WTC11 (cell line): ENCODE measurements at regions not wholly inside any gene's neighbourhood (a gene's known extent, or its start where the extent isn't known, plus 50 kb on each side); places are given as distances from the start of the nearest gene placed in this dataset.

Experiments used
- ATAC-seq: fragments of 200-7000 bp; cut with Tn5 transposase; 2 replicates; pipeline ENCODE4 v1.10.0; 2021; ENCODE audit warnings: mild to moderate bottlenecking, moderate library complexity
- CTCF ChIA-PET: fragments of 300-600 bp; sonication (Branson Sonifier 250); formaldehyde crosslinking; loops from one replicate; lab custom pipeline; 2021; ENCODE audit warnings: antibody characterized with exemption; lab: Charles Lee
- POLR2A ChIA-PET: fragments of 350-600 bp; sonication (Branson Sonifier 250); formaldehyde crosslinking; loops from one replicate; lab custom pipeline; 2021; ENCODE audit warnings: antibody characterized with exemption; lab: Charles Lee
- DNase-seq: peaks from one replicate; pipeline ENCODE4 v3.0.0; 2021; ENCODE audit warnings: low spot score
- H3K27ac Mint-ChIP-seq: 2 replicates; pipeline ENCODE4 v1.8.0; 2021; ENCODE audit warnings: mixed read lengths
- H3K27me3 Mint-ChIP-seq: 2 replicates; pipeline ENCODE4 v1.8.0; 2021; ENCODE audit warnings: low read depth, mild to moderate bottlenecking, moderate library complexity, mixed read lengths
- H3K36me3 Mint-ChIP-seq: 2 replicates; pipeline ENCODE4 v1.8.0; 2021; ENCODE audit warnings: mixed read lengths
- H3K4me1 Mint-ChIP-seq: 2 replicates; pipeline ENCODE4 v1.8.0; 2022; ENCODE audit warnings: mixed read lengths
- H3K4me3 Mint-ChIP-seq: 2 replicates; pipeline ENCODE4 v1.8.0; 2021; ENCODE audit warnings: mild to moderate bottlenecking, moderate library complexity, mixed read lengths
- H3K9me3 Mint-ChIP-seq: 2 replicates; pipeline ENCODE4 v1.8.0; 2021; ENCODE audit warnings: mixed read lengths
- ELF4 ChIP-seq: sonication (generic); formaldehyde crosslinking; IDR thresholded peaks from 2 replicates; pipeline ENCODE4 v1.8.1; 2022; ENCODE audit warnings: low read depth, mild to moderate bottlenecking, moderate library complexity, missing genetic modification reagents
- GRHL2 ChIP-seq: fragments of 250-450 bp; sonication (Bioruptor Pico); IDR thresholded peaks from 2 replicates; pipeline ENCODE4 v1.8.0; 2022; ENCODE audit warnings: mild to moderate bottlenecking, moderate library complexity; ENCODE audit not compliant: insufficient replicate concordance, severe bottlenecking
- GTF2I ChIP-seq: fragments of 250-450 bp; sonication (Bioruptor Pico); conservative IDR thresholded peaks from 2 replicates; pipeline ENCODE4 v1.4.0; 2021; ENCODE audit warnings: mild to moderate bottlenecking
- JAZF1 ChIP-seq: fragments of 250-450 bp; sonication (Bioruptor Pico); IDR thresholded peaks from 2 replicates; pipeline ENCODE4 v1.9.0; 2021; ENCODE audit warnings: moderate library complexity, mild to moderate bottlenecking, inconsistent platforms
- KAT7 ChIP-seq: sonication (generic); formaldehyde crosslinking; IDR thresholded peaks from 2 replicates; pipeline ENCODE4 v1.8.1; 2023; ENCODE audit warnings: missing genetic modification reagents, mild to moderate bottlenecking, borderline replicate concordance
- NFYB ChIP-seq: sonication (generic); formaldehyde crosslinking; conservative IDR thresholded peaks from 2 replicates; pipeline ENCODE4 v1.8.0; 2022; ENCODE audit warnings: low read depth, missing genetic modification reagents
- PRRX2 ChIP-seq: fragments of 250-450 bp; sonication (Bioruptor Pico); IDR thresholded peaks from 2 replicates; pipeline ENCODE4 v1.8.0; 2021; ENCODE audit warnings: mild to moderate bottlenecking
- RELA ChIP-seq: sonication (generic); formaldehyde crosslinking; IDR thresholded peaks from 2 replicates; pipeline ENCODE4 v1.8.1; 2022; ENCODE audit warnings: missing genetic modification reagents, mild to moderate bottlenecking, borderline replicate concordance
- SMAD4 ChIP-seq: sonication (generic); formaldehyde crosslinking; IDR thresholded peaks from 2 replicates; pipeline ENCODE4 v1.8.0; 2022; ENCODE audit warnings: mild to moderate bottlenecking, missing genetic modification reagents
- SP1 ChIP-seq: sonication (generic); formaldehyde crosslinking; conservative IDR thresholded peaks from 2 replicates; pipeline ENCODE4 v1.8.1; 2022; ENCODE audit warnings: missing genetic modification reagents
- ZBTB21 ChIP-seq: sonication (generic); formaldehyde crosslinking; IDR thresholded peaks from 2 replicates; pipeline ENCODE4 v1.8.1; 2023; ENCODE audit warnings: mild to moderate bottlenecking, missing genetic modification reagents, borderline replicate concordance
- ZNF232 ChIP-seq: sonication (generic); formaldehyde crosslinking; IDR thresholded peaks from 2 replicates; pipeline ENCODE4 v1.8.0; 2022; ENCODE audit warnings: mild to moderate bottlenecking, missing genetic modification reagents
- TF ChIP-seq, protein P1 (sequence below): fragments of 250-450 bp; sonication (Bioruptor Pico); IDR thresholded peaks from 2 replicates; pipeline ENCODE4 v2.1.2; 2022; ENCODE audit warnings: mild to moderate bottlenecking, moderate library complexity
- TF ChIP-seq, protein P2 (sequence below): sonication (generic); formaldehyde crosslinking; IDR thresholded peaks from 2 replicates; pipeline ENCODE4 v1.8.1; 2023; ENCODE audit warnings: mild to moderate bottlenecking, missing genetic modification reagents
- TF ChIP-seq, protein P3 (sequence below): fragments of 200-600 bp; IDR thresholded peaks from 2 replicates; pipeline ENCODE4 v1.8.0; 2022; ENCODE audit warnings: antibody characterized with exemption
- TF ChIP-seq, protein P4 (sequence below): sonication (generic); formaldehyde crosslinking; conservative IDR thresholded peaks from 2 replicates; pipeline ENCODE4 v1.8.1; 2022; ENCODE audit warnings: mild to moderate bottlenecking, missing genetic modification reagents
- TF ChIP-seq, protein P5 (sequence below): sonication (generic); formaldehyde crosslinking; IDR thresholded peaks from 2 replicates; pipeline ENCODE4 v1.8.0; 2022; ENCODE audit warnings: mild to moderate bottlenecking, missing genetic modification reagents
- TF ChIP-seq, protein P6 (sequence below): sonication (generic); formaldehyde crosslinking; IDR thresholded peaks from 2 replicates; pipeline ENCODE4 v1.8.1; 2023; ENCODE audit warnings: mild to moderate bottlenecking, missing genetic modification reagents, borderline replicate concordance
- TF ChIP-seq, protein P7 (sequence below): sonication (generic); formaldehyde crosslinking; IDR thresholded peaks from 2 replicates; pipeline ENCODE4 v1.8.1; 2023; ENCODE audit warnings: mild to moderate bottlenecking, moderate library complexity, missing genetic modification reagents

DNA sequence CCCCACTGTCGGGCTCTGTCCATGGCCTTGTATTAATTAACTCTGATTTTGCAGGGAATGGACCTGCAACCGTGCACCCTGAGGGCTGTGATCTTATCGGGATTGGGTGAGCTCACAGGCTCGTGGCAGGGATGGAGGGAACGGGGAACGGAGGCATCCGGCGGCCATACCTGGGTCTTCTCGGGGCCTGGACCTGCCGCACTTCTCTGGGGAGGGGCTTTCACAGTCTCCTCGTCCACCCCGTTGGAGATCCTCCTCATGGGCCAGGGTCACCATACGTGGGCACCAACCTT, 57.5 kb upstream of the SHH start:
- Mint-ChIP-seq H3K4me3 (no peak overlapping the region), H3K4me1 (peaks cover 34% of the 10 kb centered on the region), H3K36me3 (peaks cover 20% of the 10 kb centered on the region), H3K9me3 (peaks cover 38% of the 10 kb centered on the region), H3K27ac (no peak overlapping the region), H3K27me3 (peaks cover 10% of the 10 kb centered on the region; the same call in 1 of the 2 replicates)
- ChIA-PET CTCF (no interaction called here), POLR2A (no interaction called here)
- DNase-seq, result no peak
- no peak for TF ChIP-seq KAT7 (CRISPR knock-in tag)
- TF ChIP-seq, protein P1, sequence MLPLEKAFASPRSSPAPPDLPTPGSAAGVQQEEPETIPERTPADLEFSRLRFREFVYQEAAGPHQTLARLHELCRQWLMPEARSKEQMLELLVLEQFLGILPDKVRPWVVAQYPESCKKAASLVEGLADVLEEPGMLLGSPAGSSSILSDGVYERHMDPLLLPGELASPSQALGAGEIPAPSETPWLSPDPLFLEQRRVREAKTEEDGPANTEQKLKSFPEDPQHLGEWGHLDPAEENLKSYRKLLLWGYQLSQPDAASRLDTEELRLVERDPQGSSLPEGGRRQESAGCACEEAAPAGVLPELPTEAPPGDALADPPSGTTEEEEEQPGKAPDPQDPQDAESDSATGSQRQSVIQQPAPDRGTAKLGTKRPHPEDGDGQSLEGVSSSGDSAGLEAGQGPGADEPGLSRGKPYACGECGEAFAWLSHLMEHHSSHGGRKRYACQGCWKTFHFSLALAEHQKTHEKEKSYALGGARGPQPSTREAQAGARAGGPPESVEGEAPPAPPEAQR (CRISPR knock-in tag), result no peak
- TF ChIP-seq ZNF232 (CRISPR knock-in tag), result no peak
- TF ChIP-seq ZBTB21, result no peak
- TF ChIP-seq GTF2I (CRISPR knock-in tag), result no peak
- no peak for TF ChIP-seq RELA (CRISPR knock-in tag)
- no peak for TF ChIP-seq ELF4
- TF ChIP-seq SP1 (CRISPR knock-in tag), result no peak
- TF ChIP-seq, protein P2, sequence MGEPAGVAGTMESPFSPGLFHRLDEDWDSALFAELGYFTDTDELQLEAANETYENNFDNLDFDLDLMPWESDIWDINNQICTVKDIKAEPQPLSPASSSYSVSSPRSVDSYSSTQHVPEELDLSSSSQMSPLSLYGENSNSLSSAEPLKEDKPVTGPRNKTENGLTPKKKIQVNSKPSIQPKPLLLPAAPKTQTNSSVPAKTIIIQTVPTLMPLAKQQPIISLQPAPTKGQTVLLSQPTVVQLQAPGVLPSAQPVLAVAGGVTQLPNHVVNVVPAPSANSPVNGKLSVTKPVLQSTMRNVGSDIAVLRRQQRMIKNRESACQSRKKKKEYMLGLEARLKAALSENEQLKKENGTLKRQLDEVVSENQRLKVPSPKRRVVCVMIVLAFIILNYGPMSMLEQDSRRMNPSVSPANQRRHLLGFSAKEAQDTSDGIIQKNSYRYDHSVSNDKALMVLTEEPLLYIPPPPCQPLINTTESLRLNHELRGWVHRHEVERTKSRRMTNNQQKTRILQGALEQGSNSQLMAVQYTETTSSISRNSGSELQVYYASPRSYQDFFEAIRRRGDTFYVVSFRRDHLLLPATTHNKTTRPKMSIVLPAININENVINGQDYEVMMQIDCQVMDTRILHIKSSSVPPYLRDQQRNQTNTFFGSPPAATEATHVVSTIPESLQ (CRISPR knock-in tag), result no peak
- TF ChIP-seq GRHL2 (CRISPR knock-in tag), result no peak
- TF ChIP-seq, protein P3, sequence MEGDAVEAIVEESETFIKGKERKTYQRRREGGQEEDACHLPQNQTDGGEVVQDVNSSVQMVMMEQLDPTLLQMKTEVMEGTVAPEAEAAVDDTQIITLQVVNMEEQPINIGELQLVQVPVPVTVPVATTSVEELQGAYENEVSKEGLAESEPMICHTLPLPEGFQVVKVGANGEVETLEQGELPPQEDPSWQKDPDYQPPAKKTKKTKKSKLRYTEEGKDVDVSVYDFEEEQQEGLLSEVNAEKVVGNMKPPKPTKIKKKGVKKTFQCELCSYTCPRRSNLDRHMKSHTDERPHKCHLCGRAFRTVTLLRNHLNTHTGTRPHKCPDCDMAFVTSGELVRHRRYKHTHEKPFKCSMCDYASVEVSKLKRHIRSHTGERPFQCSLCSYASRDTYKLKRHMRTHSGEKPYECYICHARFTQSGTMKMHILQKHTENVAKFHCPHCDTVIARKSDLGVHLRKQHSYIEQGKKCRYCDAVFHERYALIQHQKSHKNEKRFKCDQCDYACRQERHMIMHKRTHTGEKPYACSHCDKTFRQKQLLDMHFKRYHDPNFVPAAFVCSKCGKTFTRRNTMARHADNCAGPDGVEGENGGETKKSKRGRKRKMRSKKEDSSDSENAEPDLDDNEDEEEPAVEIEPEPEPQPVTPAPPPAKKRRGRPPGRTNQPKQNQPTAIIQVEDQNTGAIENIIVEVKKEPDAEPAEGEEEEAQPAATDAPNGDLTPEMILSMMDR, result no peak
- no peak for TF ChIP-seq SMAD4
- TF ChIP-seq, protein P4, sequence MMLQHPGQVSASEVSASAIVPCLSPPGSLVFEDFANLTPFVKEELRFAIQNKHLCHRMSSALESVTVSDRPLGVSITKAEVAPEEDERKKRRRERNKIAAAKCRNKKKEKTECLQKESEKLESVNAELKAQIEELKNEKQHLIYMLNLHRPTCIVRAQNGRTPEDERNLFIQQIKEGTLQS, result no peak
- no peak for TF ChIP-seq PRRX2 (CRISPR knock-in tag)
- no peak for TF ChIP-seq JAZF1 (CRISPR knock-in tag)
- TF ChIP-seq, protein P5, sequence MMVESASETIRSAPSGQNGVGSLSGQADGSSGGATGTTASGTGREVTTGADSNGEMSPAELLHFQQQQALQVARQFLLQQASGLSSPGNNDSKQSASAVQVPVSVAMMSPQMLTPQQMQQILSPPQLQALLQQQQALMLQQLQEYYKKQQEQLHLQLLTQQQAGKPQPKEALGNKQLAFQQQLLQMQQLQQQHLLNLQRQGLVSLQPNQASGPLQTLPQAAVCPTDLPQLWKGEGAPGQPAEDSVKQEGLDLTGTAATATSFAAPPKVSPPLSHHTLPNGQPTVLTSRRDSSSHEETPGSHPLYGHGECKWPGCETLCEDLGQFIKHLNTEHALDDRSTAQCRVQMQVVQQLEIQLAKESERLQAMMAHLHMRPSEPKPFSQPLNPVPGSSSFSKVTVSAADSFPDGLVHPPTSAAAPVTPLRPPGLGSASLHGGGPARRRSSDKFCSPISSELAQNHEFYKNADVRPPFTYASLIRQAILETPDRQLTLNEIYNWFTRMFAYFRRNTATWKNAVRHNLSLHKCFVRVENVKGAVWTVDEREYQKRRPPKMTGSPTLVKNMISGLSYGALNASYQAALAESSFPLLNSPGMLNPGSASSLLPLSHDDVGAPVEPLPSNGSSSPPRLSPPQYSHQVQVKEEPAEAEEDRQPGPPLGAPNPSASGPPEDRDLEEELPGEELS, result no peak
- TF ChIP-seq, protein P6, sequence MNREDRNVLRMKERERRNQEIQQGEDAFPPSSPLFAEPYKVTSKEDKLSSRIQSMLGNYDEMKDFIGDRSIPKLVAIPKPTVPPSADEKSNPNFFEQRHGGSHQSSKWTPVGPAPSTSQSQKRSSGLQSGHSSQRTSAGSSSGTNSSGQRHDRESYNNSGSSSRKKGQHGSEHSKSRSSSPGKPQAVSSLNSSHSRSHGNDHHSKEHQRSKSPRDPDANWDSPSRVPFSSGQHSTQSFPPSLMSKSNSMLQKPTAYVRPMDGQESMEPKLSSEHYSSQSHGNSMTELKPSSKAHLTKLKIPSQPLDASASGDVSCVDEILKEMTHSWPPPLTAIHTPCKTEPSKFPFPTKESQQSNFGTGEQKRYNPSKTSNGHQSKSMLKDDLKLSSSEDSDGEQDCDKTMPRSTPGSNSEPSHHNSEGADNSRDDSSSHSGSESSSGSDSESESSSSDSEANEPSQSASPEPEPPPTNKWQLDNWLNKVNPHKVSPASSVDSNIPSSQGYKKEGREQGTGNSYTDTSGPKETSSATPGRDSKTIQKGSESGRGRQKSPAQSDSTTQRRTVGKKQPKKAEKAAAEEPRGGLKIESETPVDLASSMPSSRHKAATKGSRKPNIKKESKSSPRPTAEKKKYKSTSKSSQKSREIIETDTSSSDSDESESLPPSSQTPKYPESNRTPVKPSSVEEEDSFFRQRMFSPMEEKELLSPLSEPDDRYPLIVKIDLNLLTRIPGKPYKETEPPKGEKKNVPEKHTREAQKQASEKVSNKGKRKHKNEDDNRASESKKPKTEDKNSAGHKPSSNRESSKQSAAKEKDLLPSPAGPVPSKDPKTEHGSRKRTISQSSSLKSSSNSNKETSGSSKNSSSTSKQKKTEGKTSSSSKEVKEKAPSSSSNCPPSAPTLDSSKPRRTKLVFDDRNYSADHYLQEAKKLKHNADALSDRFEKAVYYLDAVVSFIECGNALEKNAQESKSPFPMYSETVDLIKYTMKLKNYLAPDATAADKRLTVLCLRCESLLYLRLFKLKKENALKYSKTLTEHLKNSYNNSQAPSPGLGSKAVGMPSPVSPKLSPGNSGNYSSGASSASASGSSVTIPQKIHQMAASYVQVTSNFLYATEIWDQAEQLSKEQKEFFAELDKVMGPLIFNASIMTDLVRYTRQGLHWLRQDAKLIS (CRISPR knock-in tag), result no peak
- TF ChIP-seq, protein P7, sequence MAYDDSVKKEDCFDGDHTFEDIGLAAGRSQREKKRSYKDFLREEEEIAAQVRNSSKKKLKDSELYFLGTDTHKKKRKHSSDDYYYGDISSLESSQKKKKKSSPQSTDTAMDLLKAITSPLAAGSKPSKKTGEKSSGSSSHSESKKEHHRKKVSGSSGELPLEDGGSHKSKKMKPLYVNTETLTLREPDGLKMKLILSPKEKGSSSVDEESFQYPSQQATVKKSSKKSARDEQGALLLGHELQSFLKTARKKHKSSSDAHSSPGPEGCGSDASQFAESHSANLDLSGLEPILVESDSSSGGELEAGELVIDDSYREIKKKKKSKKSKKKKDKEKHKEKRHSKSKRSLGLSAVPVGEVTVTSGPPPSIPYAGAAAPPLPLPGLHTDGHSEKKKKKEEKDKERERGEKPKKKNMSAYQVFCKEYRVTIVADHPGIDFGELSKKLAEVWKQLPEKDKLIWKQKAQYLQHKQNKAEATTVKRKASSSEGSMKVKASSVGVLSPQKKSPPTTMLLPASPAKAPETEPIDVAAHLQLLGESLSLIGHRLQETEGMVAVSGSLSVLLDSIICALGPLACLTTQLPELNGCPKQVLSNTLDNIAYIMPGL (CRISPR knock-in tag), result no peak
- TF ChIP-seq NFYB (CRISPR knock-in tag), result no peak
- ATAC-seq, result no peak
